Heart left ventricle (tissue), 13 donors: ENCODE measurements at regions not wholly inside any gene's neighbourhood (a gene's known extent, or its start where the extent isn't known, plus 50 kb on each side); places are given as distances from the start of the nearest gene placed in this dataset.

ENCODE experiments used
- POLR2A ChIP-seq, 2 donors: fragments of 450-650 bp; IDR thresholded peaks; one replicate each; pipeline ENCODE4 v1.6.1; 2017; ENCODE audit warnings: antibody characterized with exemption in 2 of 2, mild to moderate bottlenecking in 2 of 2, moderate library complexity in 2 of 2
- TF ChIP-seq, protein P1 (sequence below), 12 donors: fragments of 200-600 bp; sonication (generic) in 4 of 12; IDR thresholded peaks; one replicate each; pipeline versions ENCODE4 v1.5.0 to v1.8.0; 2018 to 2022; ENCODE audit warnings: antibody characterized with exemption in 12 of 12, mild to moderate bottlenecking in 5 of 12
- donor health status: ischemic (EF 13 %, LVEDD 7.1; RV severe dilation, severe dysfunction).
- donor health status: DM: no; HTN: yes; CAD: no.
- donor health status: DM: no; HTN: no; CAD: no.
- donor health status: ischemic (EF 25% LVEDD 6.9; RV normal size, moderate dysfunction).
- donor health status: ischemic (EF 25% LVEDD 5.7; RV mildly dilated, moderate dysfunction).
- donor health status: ischemic (EF 35%, LVEDD 5.7; RV mildly dilated, moderate dysfunction).
- donor health status: nonischemic (EF 11% LVEDD 7.7; RV severe dilation, severe dysfunction).
- donor health status: DM: yes; HTN: yes; CAD: no.
- donor health status: PGD.
- donor health status: ischemic (EF 29% LVEDD 5.4; RV normal size, mild dysfunction).
- donor health status: nonischemic (EF 23%, LVEDD 6.1; RV moderate dilation, normal function).

DNA sequence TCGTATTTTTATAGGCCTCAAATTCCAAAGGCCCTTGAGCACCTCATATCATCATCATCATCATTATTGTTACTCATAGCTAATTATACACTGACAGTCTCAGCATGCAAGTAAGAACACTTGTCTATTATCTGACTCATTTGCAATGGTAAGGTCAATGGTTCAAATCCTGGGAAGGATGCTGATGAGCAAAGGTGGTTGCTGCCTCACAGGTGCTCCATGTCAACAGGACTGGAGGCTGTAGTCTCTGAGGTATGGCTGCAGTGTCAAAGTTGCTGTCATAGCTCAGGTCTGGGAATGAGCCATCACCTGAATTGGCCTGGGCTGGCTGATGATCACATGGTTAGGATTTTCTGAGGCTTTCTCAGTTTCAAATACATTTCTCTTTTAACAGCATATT is 379.3 kb downstream of the BCL11A start:
- TF ChIP-seq, protein P1, sequence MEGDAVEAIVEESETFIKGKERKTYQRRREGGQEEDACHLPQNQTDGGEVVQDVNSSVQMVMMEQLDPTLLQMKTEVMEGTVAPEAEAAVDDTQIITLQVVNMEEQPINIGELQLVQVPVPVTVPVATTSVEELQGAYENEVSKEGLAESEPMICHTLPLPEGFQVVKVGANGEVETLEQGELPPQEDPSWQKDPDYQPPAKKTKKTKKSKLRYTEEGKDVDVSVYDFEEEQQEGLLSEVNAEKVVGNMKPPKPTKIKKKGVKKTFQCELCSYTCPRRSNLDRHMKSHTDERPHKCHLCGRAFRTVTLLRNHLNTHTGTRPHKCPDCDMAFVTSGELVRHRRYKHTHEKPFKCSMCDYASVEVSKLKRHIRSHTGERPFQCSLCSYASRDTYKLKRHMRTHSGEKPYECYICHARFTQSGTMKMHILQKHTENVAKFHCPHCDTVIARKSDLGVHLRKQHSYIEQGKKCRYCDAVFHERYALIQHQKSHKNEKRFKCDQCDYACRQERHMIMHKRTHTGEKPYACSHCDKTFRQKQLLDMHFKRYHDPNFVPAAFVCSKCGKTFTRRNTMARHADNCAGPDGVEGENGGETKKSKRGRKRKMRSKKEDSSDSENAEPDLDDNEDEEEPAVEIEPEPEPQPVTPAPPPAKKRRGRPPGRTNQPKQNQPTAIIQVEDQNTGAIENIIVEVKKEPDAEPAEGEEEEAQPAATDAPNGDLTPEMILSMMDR (IDR thresholded peaks at IDR 0.05), result no peak
- TF ChIP-seq POLR2A (IDR thresholded peaks at IDR 0.05), result no peak
